RWPE1 (cell line): ENCODE measurements at regions not wholly inside any gene's neighbourhood (a gene's known extent, or its start where the extent isn't known, plus 50 kb on each side); places are given as distances from the start of the nearest gene placed in this dataset.
A peak's percentile ranks its signal among the peaks of the same experiment; 100 is the strongest.

Source experiments
- CTCF ChIA-PET: fragments of 350-600 bp; sonication (Branson Sonifier 250); formaldehyde crosslinking; extraction: SDS; loops from one replicate; lab custom pipeline; 2021; lab: Yijun Ruan, JAX
- POLR2A ChIA-PET: fragments of 400-600 bp; formaldehyde crosslinking; extraction: SDS; loops from one replicate; lab custom pipeline; 2020; ENCODE audit warnings: antibody characterized with exemption; ENCODE audit not compliant: low non-redundant PET; lab: Yijun Ruan, JAX
- DNase-seq: peaks from one replicate; pipeline ENCODE4 v3.0.0; 2012; ENCODE audit warnings: low spot score
- H3K27ac ChIP-seq: fragments of 450-650 bp; 2 replicates; pipeline ENCODE4 v1.5.1; 2017
- TF ChIP-seq, protein P1 (sequence below): fragments of 450-650 bp; conservative IDR thresholded peaks from 2 replicates; pipeline ENCODE4 v1.5.1; 2017; ENCODE audit warnings: low read depth, mild to moderate bottlenecking

- peak overlapping the region; percentile 7; the same call in 1 of the 2 replicates for H3K27ac ChIP-seq
These were observed 148.3 kb downstream of the SMAD6 start for GRCh38 chr15:66850078-66850991.

DNA sequence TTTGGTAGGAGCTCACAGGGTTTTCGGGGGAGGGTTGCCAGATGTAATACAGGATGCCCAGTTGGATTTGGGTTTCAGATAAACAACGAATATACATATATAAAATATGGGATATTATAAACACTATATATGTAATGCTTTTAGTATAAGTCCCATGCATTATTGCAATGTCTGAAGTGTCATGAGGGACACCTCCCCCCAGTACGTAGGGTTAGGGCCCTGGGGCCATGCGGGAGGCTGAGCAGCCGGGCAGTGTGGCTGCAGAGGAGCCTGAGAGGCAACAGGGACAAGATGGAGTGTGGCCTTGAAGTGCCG is 148.9 kb downstream of the SMAD6 start:
- peak overlapping the region; percentile 7 for H3K27ac ChIP-seq
- ChIA-PET CTCF (interaction anchor here (0.6 to 3.5 kb wide), 30 partner anchors 10 to 345 kb away, joined by 3 to 31 read pairs (median 4); partner anchors contain the start of genes SMAD6 and ZWILCH), POLR2A (interaction anchor here (0.9 kb wide), 1 partner anchor 9 kb away, joined by 3 read pairs; no protein-coding TSS in a partner anchor)
- TF ChIP-seq, protein P1, sequence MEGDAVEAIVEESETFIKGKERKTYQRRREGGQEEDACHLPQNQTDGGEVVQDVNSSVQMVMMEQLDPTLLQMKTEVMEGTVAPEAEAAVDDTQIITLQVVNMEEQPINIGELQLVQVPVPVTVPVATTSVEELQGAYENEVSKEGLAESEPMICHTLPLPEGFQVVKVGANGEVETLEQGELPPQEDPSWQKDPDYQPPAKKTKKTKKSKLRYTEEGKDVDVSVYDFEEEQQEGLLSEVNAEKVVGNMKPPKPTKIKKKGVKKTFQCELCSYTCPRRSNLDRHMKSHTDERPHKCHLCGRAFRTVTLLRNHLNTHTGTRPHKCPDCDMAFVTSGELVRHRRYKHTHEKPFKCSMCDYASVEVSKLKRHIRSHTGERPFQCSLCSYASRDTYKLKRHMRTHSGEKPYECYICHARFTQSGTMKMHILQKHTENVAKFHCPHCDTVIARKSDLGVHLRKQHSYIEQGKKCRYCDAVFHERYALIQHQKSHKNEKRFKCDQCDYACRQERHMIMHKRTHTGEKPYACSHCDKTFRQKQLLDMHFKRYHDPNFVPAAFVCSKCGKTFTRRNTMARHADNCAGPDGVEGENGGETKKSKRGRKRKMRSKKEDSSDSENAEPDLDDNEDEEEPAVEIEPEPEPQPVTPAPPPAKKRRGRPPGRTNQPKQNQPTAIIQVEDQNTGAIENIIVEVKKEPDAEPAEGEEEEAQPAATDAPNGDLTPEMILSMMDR, result no peak
- no peak for DNase-seq

More at GRCh38 chr15:66850078-66850991, 148.3 kb downstream of the SMAD6 start:
- DNase-seq, result no peak
- ChIA-PET CTCF (interaction anchor here (0.6 to 3.5 kb wide), 19 partner anchors 10 to 247 kb away, joined by 3 to 31 read pairs (median 4); partner anchors contain the start of gene SMAD6), POLR2A (interaction anchor here (0.9 kb wide), 1 partner anchor 8 kb away, joined by 3 read pairs; no protein-coding TSS in a partner anchor)
- TF ChIP-seq, protein P1, result no peak

GRCh38 chr15:66851311-66852063 is 149.5 kb downstream of the SMAD6 start:
- TF ChIP-seq, protein P1, result peak; percentile 100
- DNase-seq, result peak; percentile 86
- POLR2A ChIA-PET, result interaction anchor here (0.9 kb wide), 1 partner anchor 9 kb away, joined by 3 read pairs; no protein-coding TSS in a partner anchor

DNA sequence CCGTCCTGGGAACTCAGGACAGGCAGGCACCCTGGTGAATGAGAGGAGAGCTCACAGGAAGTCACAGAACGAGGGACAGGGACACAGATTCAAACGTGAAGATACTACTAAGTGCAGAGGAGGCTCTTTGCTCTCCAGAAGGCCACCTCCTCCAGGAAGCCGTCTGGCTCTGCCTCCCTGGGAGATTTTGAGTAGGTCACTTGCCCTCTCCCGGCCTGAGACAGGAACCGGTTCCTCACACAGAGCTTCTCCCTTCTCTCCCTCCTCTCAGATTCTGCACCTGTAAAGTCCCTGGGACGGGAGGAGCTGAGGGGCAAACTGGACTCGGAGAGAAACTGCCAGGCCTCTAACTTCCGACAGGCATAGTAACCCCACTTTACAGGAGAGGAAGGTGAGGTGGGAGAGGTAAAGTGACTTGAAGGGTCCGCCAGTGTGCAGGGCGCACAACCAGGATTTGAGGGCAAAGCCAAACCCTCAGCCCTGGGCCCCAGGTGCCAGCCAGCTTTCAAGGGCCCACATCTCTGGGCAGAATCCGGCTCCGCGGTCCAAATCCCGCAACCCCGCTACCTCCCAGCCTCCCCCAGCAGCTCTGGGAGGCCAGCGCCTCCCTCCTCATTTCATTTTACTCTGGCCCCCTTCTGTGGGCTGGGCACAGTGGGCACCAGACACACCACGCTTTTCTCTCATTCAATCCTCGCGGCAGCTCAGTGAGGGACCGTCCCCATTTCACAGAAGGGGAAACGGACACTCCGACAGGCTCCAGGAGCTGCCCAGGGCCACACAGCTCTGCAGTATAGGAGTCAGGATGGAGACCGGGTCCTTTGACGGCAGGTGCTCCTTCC is 150.2 kb downstream of the SMAD6 start:
- CTCF ChIA-PET, result interaction anchor here (0.5 to 3.5 kb wide), 26 partner anchors 9 to 263 kb away, joined by 3 to 31 read pairs (median 4); no protein-coding TSS in a partner anchor
- TF ChIP-seq, protein P1, result no peak
- H3K27ac ChIP-seq, result no peak overlapping the region
- POLR2A ChIA-PET, result no interaction called here
- DNase-seq, result no peak

More at GRCh38 chr15:66851311-66852063, 149.5 kb downstream of the SMAD6 start:
- H3K27ac ChIP-seq, result peak overlapping the region; percentile 7
- CTCF ChIA-PET, result interaction anchor here (0.5 to 3.5 kb wide), 41 partner anchors 10 to 736 kb away, joined by 3 to 31 read pairs (median 4); partner anchors contain the start of genes SMAD6 and ZWILCH

DNA sequence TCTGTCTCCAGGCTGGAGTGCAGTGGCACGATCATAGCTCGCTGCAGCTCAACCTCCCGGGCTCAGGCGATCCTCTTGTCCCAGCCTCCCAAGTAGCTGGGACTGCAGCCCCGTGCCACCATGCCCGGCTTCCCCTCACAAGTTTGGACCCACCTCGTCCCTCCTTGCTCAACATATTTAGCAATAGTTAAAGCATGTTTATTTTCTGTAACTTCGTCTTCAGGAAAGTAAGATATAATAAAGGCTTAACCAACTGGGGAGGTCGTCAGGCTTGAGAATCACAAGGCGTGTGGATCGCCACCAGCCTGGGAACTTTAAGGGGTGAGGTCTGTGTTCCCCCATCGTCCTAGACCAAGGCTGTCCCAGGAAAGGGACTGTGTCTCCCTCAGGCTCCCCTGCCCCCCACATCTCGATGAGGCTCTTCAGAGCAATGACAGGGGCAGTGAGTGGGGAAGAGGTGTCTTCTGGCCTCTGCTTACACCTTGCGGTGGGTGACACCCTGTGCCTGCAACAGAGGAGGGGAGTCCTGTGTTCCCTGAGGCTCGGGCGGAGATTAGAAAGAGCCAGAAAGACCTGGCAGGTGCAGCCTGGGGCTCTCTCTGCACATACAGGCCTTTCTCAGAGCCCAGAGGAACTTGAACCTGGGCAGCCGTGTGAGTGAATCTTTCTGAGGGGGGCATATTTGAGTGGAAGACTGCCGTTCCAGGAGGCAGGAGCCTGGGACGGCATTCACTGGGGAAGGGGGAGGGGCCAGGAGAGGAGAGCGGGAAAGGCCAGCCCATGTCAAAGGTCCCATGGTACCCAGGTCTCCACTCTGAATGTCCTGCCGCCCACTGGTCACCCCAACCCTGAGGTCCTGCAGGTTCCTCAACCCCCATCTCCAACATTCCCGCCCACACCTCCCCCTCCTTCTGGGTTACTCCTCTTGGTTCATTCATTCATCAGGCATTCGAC is 152.3 kb downstream of the SMAD6 start:
- DNase-seq, result no peak
- ChIA-PET CTCF (interaction anchor here (0.6 kb wide), 5 partner anchors 89 to 215 kb away, joined by 3 read pairs; partner anchors contain the start of gene SMAD6), POLR2A (no interaction called here)
- TF ChIP-seq, protein P1, result no peak
- H3K27ac ChIP-seq, result no peak overlapping the region
